ENCODE measurements at regions not wholly inside any gene's neighbourhood (a gene's known extent, or its start where the extent isn't known, plus 50 kb on each side); places are given as distances from the start of the nearest gene placed in this dataset.

GRCh38 chr2:10202131-10202665 is 79.7 kb downstream of the RRM2 start:
- no peaks in the 10 kb centered on the region for H3K36me3 ChIP-seq
- ATAC-seq (no peak), DNase-seq (no peak)
- no peaks in the 10 kb centered on the region for H3K4me1 ChIP-seq
- no peak overlapping the region for H3K27ac ChIP-seq
- intact Hi-C loops (cut with DNase I), result loop anchor here (5.0 kb wide), 1 partner anchor 110 kb away; no protein-coding TSS in a partner anchor
- TF ChIP-seq CTCF (IDR thresholded peaks at IDR 0.05), result no peak
- H3K9me3 ChIP-seq, result no peaks in the 10 kb centered on the region
- H3K27me3 ChIP-seq (ENCODE audit: low read depth), result no peaks in the 10 kb centered on the region
- H3K4me3 ChIP-seq, result no peak overlapping the region

- DNase-seq (peak; percentile 40), ATAC-seq (no peak)
- no peaks in the 10 kb centered on the region for H3K9me3 ChIP-seq
- H3K4me3 ChIP-seq, result no peak overlapping the region
- intact Hi-C loops (cut with DNase I), result loop anchor here (5.0 kb wide), 1 partner anchor 108 kb away; no protein-coding TSS in a partner anchor
- no peaks in the 10 kb centered on the region for H3K4me1 ChIP-seq
- TF ChIP-seq CTCF (IDR thresholded peaks at IDR 0.05), result no peak
- no peaks in the 10 kb centered on the region for H3K27me3 ChIP-seq (ENCODE audit: low read depth)
- no peaks in the 10 kb centered on the region for H3K36me3 ChIP-seq
- no peak overlapping the region for H3K27ac ChIP-seq
These were observed 82.0 kb downstream of the RRM2 start for GRCh38 chr2:10204326-10205161.

GRCh38 chr2:10205162-10205475 is 82.6 kb downstream of the RRM2 start:
- no peak overlapping the region for H3K4me3 ChIP-seq
- no peak for TF ChIP-seq CTCF (IDR thresholded peaks at IDR 0.05)
- DNase-seq (peak; percentile 30), ATAC-seq (no peak)
- intact Hi-C loops (cut with DNase I), result no loop called here
- no peaks in the 10 kb centered on the region for H3K27me3 ChIP-seq (ENCODE audit: low read depth)
- H3K4me1 ChIP-seq, result no peaks in the 10 kb centered on the region
- H3K27ac ChIP-seq, result no peak overlapping the region
- H3K36me3 ChIP-seq, result no peaks in the 10 kb centered on the region
- H3K9me3 ChIP-seq, result no peaks in the 10 kb centered on the region

- ATAC-seq (no peak), DNase-seq (no peak)
- Histone ChIP-seq H3K9me3 (no peaks in the 10 kb centered on the region), H3K4me1 (no peaks in the 10 kb centered on the region), H3K36me3 (no peaks in the 10 kb centered on the region), H3K27ac (no peak overlapping the region), H3K4me3 (no peak overlapping the region), H3K27me3 (ENCODE audit: low read depth) (no peaks in the 10 kb centered on the region)
- intact Hi-C loops (cut with DNase I), result no loop called here
- no peak for TF ChIP-seq CTCF (IDR thresholded peaks at IDR 0.05)
These were observed 86.2 kb downstream of the RRM2 start for GRCh38 chr2:10208736-10209135.

- intact Hi-C loops (cut with DNase I), result no loop called here
- Histone ChIP-seq H3K4me3 (no peak overlapping the region), H3K9me3 (no peaks in the 10 kb centered on the region), H3K27ac (no peak overlapping the region), H3K36me3 (no peaks in the 10 kb centered on the region), H3K27me3 (ENCODE audit: low read depth) (no peaks in the 10 kb centered on the region), H3K4me1 (no peaks in the 10 kb centered on the region)
- no peak for TF ChIP-seq CTCF (IDR thresholded peaks at IDR 0.05)
- DNase-seq (peak; percentile 13), ATAC-seq (no peak)
These were observed 86.9 kb downstream of the RRM2 start for GRCh38 chr2:10209406-10209935.
